DND-41 (cell line): ENCODE measurements at regions not wholly inside any gene's neighbourhood (a gene's known extent, or its start where the extent isn't known, plus 50 kb on each side); places are given as distances from the start of the nearest gene placed in this dataset.

ENCODE experiments used
- EZH2 ChIP-seq: IDR thresholded peaks from 3 replicates; pipeline ENCODE4 v1.6.1; 2012; ENCODE audit warnings: borderline replicate concordance, low read depth, mild to moderate bottlenecking, moderate library complexity, low read length, inconsistent platforms; ENCODE audit not compliant: severe bottlenecking
- TF ChIP-seq, protein P1 (sequence below): IDR thresholded peaks from 2 replicates; pipeline ENCODE4 v1.5.1; 2012; ENCODE audit warnings: borderline replicate concordance, low read length, moderate library complexity, mild to moderate bottlenecking; ENCODE audit not compliant: poor library complexity, severe bottlenecking; ENCODE audit errors: extremely low read depth

DNA sequence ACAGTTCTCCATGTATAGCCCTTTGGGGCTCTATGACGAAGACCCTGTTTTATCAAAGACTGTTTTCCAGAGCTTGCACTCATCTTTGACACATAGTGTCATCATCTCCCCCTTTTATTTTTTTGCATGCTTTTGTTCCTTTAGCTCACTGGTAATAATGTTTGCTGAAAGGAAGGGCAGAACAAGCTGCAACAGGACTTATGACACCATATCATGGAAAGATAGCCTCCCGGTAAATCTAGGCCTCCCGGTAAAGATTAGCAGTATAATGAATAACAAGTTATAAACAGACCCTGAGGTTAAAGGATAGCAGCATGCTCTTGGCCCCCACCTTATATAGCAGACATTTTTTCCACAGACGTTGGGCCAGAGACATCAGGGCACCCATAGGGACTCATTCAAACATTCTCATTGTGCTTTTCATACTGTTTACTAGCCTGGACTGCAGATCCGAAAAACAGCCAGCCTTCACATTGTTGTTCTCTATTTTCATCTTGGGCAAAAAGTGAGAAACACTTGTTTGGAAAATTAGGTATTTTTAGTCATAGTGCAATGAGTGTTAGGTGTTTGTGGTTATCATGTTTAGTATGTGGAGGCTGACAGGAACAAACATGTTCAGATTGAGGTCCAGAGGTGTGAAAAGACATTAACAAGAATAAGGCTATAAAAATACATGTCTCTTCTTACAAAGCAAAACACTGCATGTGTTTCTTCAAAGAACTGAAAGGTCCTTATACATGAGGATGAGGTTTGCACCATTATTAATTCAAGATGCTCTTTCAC, 136.9 kb upstream of the SPRY2 start:
- TF ChIP-seq, protein P1, sequence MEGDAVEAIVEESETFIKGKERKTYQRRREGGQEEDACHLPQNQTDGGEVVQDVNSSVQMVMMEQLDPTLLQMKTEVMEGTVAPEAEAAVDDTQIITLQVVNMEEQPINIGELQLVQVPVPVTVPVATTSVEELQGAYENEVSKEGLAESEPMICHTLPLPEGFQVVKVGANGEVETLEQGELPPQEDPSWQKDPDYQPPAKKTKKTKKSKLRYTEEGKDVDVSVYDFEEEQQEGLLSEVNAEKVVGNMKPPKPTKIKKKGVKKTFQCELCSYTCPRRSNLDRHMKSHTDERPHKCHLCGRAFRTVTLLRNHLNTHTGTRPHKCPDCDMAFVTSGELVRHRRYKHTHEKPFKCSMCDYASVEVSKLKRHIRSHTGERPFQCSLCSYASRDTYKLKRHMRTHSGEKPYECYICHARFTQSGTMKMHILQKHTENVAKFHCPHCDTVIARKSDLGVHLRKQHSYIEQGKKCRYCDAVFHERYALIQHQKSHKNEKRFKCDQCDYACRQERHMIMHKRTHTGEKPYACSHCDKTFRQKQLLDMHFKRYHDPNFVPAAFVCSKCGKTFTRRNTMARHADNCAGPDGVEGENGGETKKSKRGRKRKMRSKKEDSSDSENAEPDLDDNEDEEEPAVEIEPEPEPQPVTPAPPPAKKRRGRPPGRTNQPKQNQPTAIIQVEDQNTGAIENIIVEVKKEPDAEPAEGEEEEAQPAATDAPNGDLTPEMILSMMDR: no peak
- TF ChIP-seq EZH2: no peak
